T-cell (primary cell): ENCODE measurements at regions not wholly inside any gene's neighbourhood (a gene's known extent, or its start where the extent isn't known, plus 50 kb on each side); places are given as distances from the start of the nearest gene placed in this dataset.

Experiments used
- ATAC-seq, 4 experiments: fragments of 200-7000 bp in 3 of 4; fragments of 150-1000 bp in 1 of 4; cut with Tn5 transposase; replicated peaks in 1 of 4; 1 replicate in 3 of 4; 2 replicates in 1 of 4; pipeline ENCODE4 v1.10.0; 2021; ENCODE audit warnings: moderate library complexity in 3 of 4, mild to moderate bottlenecking in 2 of 4, moderate number of reproducible peaks in 1 of 4
- CTCF ChIA-PET, 2 donors: fragments of 300-600 bp; sonication (Branson Sonifier 250); formaldehyde crosslinking; loops; one replicate each; lab custom pipeline; 2022; ENCODE audit warnings: antibody characterized with exemption in 2 of 2; lab: Charles Lee
- POLR2A ChIA-PET, 2 donors: fragments of 300-600 bp; sonication (Branson Sonifier 250); formaldehyde crosslinking; loops; one replicate each; lab custom pipeline; 2022; ENCODE audit warnings: antibody characterized with exemption in 2 of 2; lab: Charles Lee
- DNase-seq, 35 experiments: peaks; one replicate each; pipeline versions ENCODE4 v3.0.0 to v3.0.0-alpha.2; 2013 to 2023
- H3K27ac ChIP-seq: one replicate; pipeline ENCODE4 v1.5.1; 2013; ENCODE audit warnings: low read length
- H3K27me3 ChIP-seq, 2 experiments: replicated peaks in 1 of 2; 1 replicate in 1 of 2; 2 replicates in 1 of 2; pipeline versions ENCODE4 v1.6.1 to v1.7.0; 2013; ENCODE audit warnings: low read length in 1 of 2, mixed read lengths in 1 of 2; ENCODE audit not compliant: control insufficient read depth in 2 of 2, insufficient read depth in 2 of 2; ENCODE audit errors: extremely low read depth in 1 of 2
- H3K36me3 ChIP-seq, 2 donors: 1 replicate in 1 of 2; 2 replicates in 1 of 2; pipeline versions ENCODE4 v1.6.1 to v1.7.0; 2013; ENCODE audit warnings: low read length in 1 of 2; ENCODE audit not compliant: control insufficient read depth in 2 of 2, insufficient read depth in 1 of 2; ENCODE audit errors: extremely low read depth in 1 of 2
- H3K4me1 ChIP-seq, 2 experiments: 1 replicate in 1 of 2; 2 replicates in 1 of 2; pipeline versions ENCODE4 v1.6.1 to v1.7.0; 2013; ENCODE audit warnings: low read length in 2 of 2, mixed read lengths in 1 of 2; ENCODE audit not compliant: insufficient read depth in 2 of 2, control insufficient read depth in 1 of 2; ENCODE audit errors: extremely low read depth in 1 of 2
- H3K4me3 ChIP-seq, 2 donors: 1 replicate in 1 of 2; 2 replicates in 1 of 2; pipeline versions ENCODE4 v1.5.1 to v1.7.0; 2013; ENCODE audit warnings: mild to moderate bottlenecking in 2 of 2, low read length in 1 of 2, moderate library complexity in 1 of 2; ENCODE audit not compliant: control insufficient read depth in 1 of 2; ENCODE audit errors: extremely low read depth in 1 of 2
- H3K9me3 ChIP-seq: 2 replicates; pipeline ENCODE4 v1.7.0; 2013
- H3K27ac Mint-ChIP-seq, 2 donors: one replicate each; pipeline ENCODE4 v1.8.0; 2020 to 2021; ENCODE audit warnings: mild to moderate bottlenecking in 2 of 2, mixed read lengths in 2 of 2
- H3K27me3 Mint-ChIP-seq, 2 donors: one replicate each; pipeline ENCODE4 v1.8.0; 2021 to 2022; ENCODE audit warnings: mixed read lengths in 2 of 2
- H3K36me3 Mint-ChIP-seq: one replicate; pipeline ENCODE4 v1.8.0; 2021; ENCODE audit warnings: mixed read lengths
- H3K4me1 Mint-ChIP-seq, 3 donors: one replicate each; pipeline ENCODE4 v1.8.0; 2020 to 2022; ENCODE audit warnings: mixed read lengths in 3 of 3, mild to moderate bottlenecking in 1 of 3
- H3K4me3 Mint-ChIP-seq, 3 donors: one replicate each; pipeline ENCODE4 v1.8.0; 2020 to 2022; ENCODE audit warnings: mild to moderate bottlenecking in 3 of 3, mixed read lengths in 3 of 3, moderate library complexity in 3 of 3
- H3K9me3 Mint-ChIP-seq, 3 donors: one replicate each; pipeline ENCODE4 v1.8.0; 2020 to 2022; ENCODE audit warnings: mixed read lengths in 3 of 3
- WGBS: methylation state at CpG from one replicate; pipeline ENCODE4 v1.1.5; 2013; ENCODE audit warnings: missing lambda C conversion rate; ENCODE audit not compliant: insufficient coverage; 5-methylcytosine and 5-hydroxymethylcytosine counted together

DNA sequence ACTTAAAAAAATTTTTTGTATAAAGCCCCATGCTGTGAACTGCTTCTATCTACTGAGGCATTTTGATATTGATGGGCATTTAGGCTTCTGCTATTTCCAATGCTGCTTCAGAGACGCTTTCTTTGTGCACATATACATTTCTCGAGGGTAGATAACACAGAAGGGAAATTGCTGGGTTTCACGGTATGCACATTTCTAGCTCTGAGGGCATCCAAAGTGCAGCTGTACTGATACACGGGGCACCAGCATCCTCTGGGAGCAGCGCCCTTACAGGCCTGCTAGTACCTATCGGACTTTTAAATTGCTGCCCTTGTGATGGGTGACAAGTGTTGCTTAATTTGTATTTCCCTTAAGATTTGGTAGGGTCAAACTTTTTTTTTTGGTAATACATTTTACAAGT, 88.6 kb downstream of the KCTD15 start:
- no peak for DNase-seq
- Mint-ChIP-seq H3K27ac (no peak overlapping the region), H3K4me3 (no peak overlapping the region), H3K4me1 (peaks cover 4 to 11% (median 7%) of the 10 kb centered on the region in 3 donors), H3K36me3 (no peaks in the 10 kb centered on the region), H3K9me3 (no peaks in the 10 kb centered on the region), H3K27me3 (peaks cover 4 to 14% of the 10 kb centered on the region in 2 donors)
- H3K9me3 ChIP-seq, result no peaks in the 10 kb centered on the region
- 65% methylated on average over 4 of the region's 6 CpGs for WGBS
- CTCF ChIA-PET, result no interaction called here
- no peaks in the 10 kb centered on the region for H3K4me1 ChIP-seq
- no peak for ATAC-seq
- no peak overlapping the region for H3K4me3 ChIP-seq
- H3K27me3 ChIP-seq, result peaks cover 0 to 21% of the 10 kb centered on the region in 2 experiments
- POLR2A ChIA-PET, result no interaction called here
- no peak overlapping the region for H3K27ac ChIP-seq
- no peaks in the 10 kb centered on the region for H3K36me3 ChIP-seq

GRCh38 chr19:33887891-33888290, 91.2 kb downstream of the KCTD15 start:
- WGBS, result 86% methylated on average over 11 of the region's 11 CpGs
- Histone ChIP-seq H3K4me1 (no peaks in the 10 kb centered on the region), H3K27ac (no peak overlapping the region), H3K9me3 (no peaks in the 10 kb centered on the region), H3K4me3 (no peak overlapping the region), H3K36me3 (no peaks in the 10 kb centered on the region), H3K27me3 (peaks cover 0 to 27% of the 10 kb centered on the region in 2 experiments)
- Mint-ChIP-seq H3K4me3 (no peak overlapping the region), H3K4me1 (peaks cover 4 to 11% (median 7%) of the 10 kb centered on the region in 3 donors), H3K9me3 (no peaks in the 10 kb centered on the region), H3K27ac (no peak overlapping the region), H3K27me3 (peaks cover 2 to 14% of the 10 kb centered on the region in 2 donors), H3K36me3 (no peaks in the 10 kb centered on the region)
- ChIA-PET CTCF (no interaction called here), POLR2A (no interaction called here)
- ATAC-seq (no peak), DNase-seq (no peak)

- no peak overlapping the region for H3K27ac ChIP-seq
- H3K27me3 Mint-ChIP-seq, result peaks cover 2 to 14% of the 10 kb centered on the region in 2 donors
- CTCF ChIA-PET, result no interaction called here
- no peaks in the 10 kb centered on the region for H3K4me1 ChIP-seq
- H3K27ac Mint-ChIP-seq, result no peak overlapping the region
- no peaks in the 10 kb centered on the region for H3K9me3 ChIP-seq
- no CpG with 5 or more reads among the region's 3 CpGs for WGBS
- POLR2A ChIA-PET, result no interaction called here
- H3K36me3 ChIP-seq, result no peaks in the 10 kb centered on the region
- H3K36me3 Mint-ChIP-seq, result no peaks in the 10 kb centered on the region
- H3K27me3 ChIP-seq, result peaks cover 0 to 26% of the 10 kb centered on the region in 2 experiments
- peaks cover 4 to 9% (median 7%) of the 10 kb centered on the region in 3 donors for H3K4me1 Mint-ChIP-seq
- H3K4me3 ChIP-seq, result no peak overlapping the region
- DNase-seq, result no peak
- ATAC-seq, result no peak
- no peaks in the 10 kb centered on the region for H3K9me3 Mint-ChIP-seq
- no peak overlapping the region for H3K4me3 Mint-ChIP-seq
Observed at GRCh38 chr19:33888665-33889064, 92.0 kb downstream of the KCTD15 start.

DNA sequence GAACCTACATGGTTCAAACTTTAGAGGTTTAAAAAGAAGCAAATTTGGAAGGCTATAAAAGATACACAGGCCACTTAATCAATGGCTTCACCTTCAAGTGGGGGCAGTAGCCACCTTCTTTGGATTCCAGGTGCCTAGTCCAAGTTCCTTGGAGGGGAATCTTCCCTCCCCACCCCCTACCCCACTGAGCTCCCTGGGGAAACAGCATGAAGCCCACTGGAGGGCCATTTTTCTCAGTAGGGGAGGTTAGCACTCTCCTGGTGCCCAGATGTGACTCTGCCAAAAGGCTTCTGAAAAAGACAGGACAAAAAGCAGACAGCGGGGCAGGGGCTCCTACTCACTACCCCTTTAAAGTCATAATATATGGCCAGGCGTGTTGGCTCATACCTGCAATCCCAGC, 93.9 kb downstream of the KCTD15 start:
- Mint-ChIP-seq H3K4me1 (no peaks in the 10 kb centered on the region), H3K27ac (no peak overlapping the region), H3K36me3 (no peaks in the 10 kb centered on the region), H3K4me3 (no peak overlapping the region), H3K27me3 (peaks cover 10 to 19% of the 10 kb centered on the region in 2 donors), H3K9me3 (no peaks in the 10 kb centered on the region)
- H3K4me1 ChIP-seq, result no peaks in the 10 kb centered on the region
- ATAC-seq (no peak), DNase-seq (no peak)
- H3K9me3 ChIP-seq, result no peaks in the 10 kb centered on the region
- peaks cover 0 to 27% of the 10 kb centered on the region in 2 experiments for H3K27me3 ChIP-seq
- H3K4me3 ChIP-seq, result no peak overlapping the region
- WGBS, result no CpG with 5 or more reads among the region's 2 CpGs
- CTCF ChIA-PET, result no interaction called here
- POLR2A ChIA-PET, result no interaction called here
- H3K36me3 ChIP-seq, result no peaks in the 10 kb centered on the region
- H3K27ac ChIP-seq, result no peak overlapping the region

DNA sequence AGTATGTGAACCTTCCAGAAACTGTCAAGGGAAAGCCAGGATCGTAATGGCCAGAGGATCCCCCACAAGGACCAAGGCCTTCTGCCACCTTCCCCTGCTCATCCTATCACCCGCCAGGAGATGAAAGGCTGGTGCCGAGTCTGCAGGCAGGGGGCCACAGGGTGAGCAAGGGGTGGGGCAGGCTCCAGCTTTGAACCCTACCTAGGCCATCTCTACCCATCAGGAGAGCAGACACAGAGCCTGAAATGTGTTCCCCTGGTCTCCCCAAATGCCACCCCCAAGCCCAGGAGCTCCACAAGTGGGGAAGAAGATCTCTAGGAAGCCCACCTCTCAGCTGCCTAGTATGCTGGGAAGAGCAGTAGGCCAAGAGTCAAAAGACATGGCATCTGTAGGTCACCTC, 95.1 kb downstream of the KCTD15 start:
- ChIA-PET CTCF (no interaction called here), POLR2A (no interaction called here)
- Mint-ChIP-seq H3K27ac (no peak overlapping the region), H3K4me1 (no peaks in the 10 kb centered on the region), H3K4me3 (no peak overlapping the region), H3K36me3 (no peaks in the 10 kb centered on the region), H3K9me3 (no peaks in the 10 kb centered on the region), H3K27me3 (peaks cover 13 to 19% of the 10 kb centered on the region in 2 donors)
- no peaks in the 10 kb centered on the region for H3K4me1 ChIP-seq
- no peaks in the 10 kb centered on the region for H3K9me3 ChIP-seq
- H3K36me3 ChIP-seq, result no peaks in the 10 kb centered on the region
- peaks cover 0 to 30% of the 10 kb centered on the region in 2 experiments for H3K27me3 ChIP-seq
- no peak overlapping the region for H3K27ac ChIP-seq
- H3K4me3 ChIP-seq, result no peak overlapping the region
- WGBS, result no CpG with 5 or more reads among the region's 3 CpGs
- DNase-seq, result no peak
- ATAC-seq, result no peak

DNA sequence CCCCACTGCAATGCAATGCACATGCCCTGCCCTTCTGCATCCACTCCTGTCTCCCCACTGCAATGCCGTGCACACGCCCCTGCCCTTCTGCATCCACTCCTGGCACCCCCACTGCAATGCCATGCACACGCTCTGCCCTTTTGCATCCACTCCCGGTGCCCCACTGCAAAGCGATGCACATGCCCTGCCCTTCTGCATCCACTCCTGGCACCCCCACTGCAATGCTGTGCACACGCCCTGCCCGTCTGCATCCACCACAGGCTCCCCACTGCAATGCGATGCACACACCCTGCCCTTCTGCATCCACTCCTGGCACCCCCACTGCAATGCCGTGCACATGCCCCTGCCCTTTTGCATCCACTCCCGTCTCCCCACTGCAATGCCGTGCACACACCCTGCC, 98.1 kb downstream of the KCTD15 start:
- 74% methylated on average over 11 of the region's 11 CpGs for WGBS
- DNase-seq (no peak), ATAC-seq (no peak)
- no peak overlapping the region for H3K27ac ChIP-seq
- Mint-ChIP-seq H3K9me3 (peaks cover 9 to 17% (median 14%) of the 10 kb centered on the region in 3 donors), H3K4me3 (no peak overlapping the region), H3K4me1 (no peaks in the 10 kb centered on the region), H3K27ac (no peak overlapping the region), H3K27me3 (peaks cover 11 to 12% of the 10 kb centered on the region in 2 donors), H3K36me3 (no peaks in the 10 kb centered on the region)
- POLR2A ChIA-PET, result no interaction called here
- no peaks in the 10 kb centered on the region for H3K4me1 ChIP-seq
- H3K36me3 ChIP-seq, result no peaks in the 10 kb centered on the region
- H3K9me3 ChIP-seq, result peaks cover 5% of the 10 kb centered on the region
- CTCF ChIA-PET, result interaction anchor here in 1 of 2 donors (0.7 kb wide), 1 partner anchor 79 kb away, joined by 3 read pairs; no protein-coding TSS in a partner anchor
- no peak overlapping the region for H3K4me3 ChIP-seq
- H3K27me3 ChIP-seq, result peaks cover 0 to 16% of the 10 kb centered on the region in 2 experiments

- H3K36me3 Mint-ChIP-seq, result no peaks in the 10 kb centered on the region
- 45% methylated on average over 1 of the region's 2 CpGs for WGBS
- POLR2A ChIA-PET, result no interaction called here
Observed at GRCh38 chr19:33895366-33895765, 98.7 kb downstream of the KCTD15 start.

More at GRCh38 chr19:33895366-33895765, 98.7 kb downstream of the KCTD15 start:
- peaks cover 5% of the 10 kb centered on the region for H3K9me3 ChIP-seq
- no peaks in the 10 kb centered on the region for H3K4me1 Mint-ChIP-seq
- H3K27me3 ChIP-seq, result peaks cover 0 to 16% of the 10 kb centered on the region in 2 experiments
- H3K4me3 ChIP-seq, result no peak overlapping the region
- peaks cover 9 to 17% (median 14%) of the 10 kb centered on the region in 3 donors for H3K9me3 Mint-ChIP-seq
- no peaks in the 10 kb centered on the region for H3K36me3 ChIP-seq
- no peak overlapping the region for H3K27ac ChIP-seq
- H3K27me3 Mint-ChIP-seq, result peaks cover 15 to 17% of the 10 kb centered on the region in 2 donors
- no peak overlapping the region for H3K4me3 Mint-ChIP-seq
- CTCF ChIA-PET, result interaction anchor here in 1 of 2 donors (0.7 kb wide), 1 partner anchor 80 kb away, joined by 3 read pairs; no protein-coding TSS in a partner anchor
- H3K27ac Mint-ChIP-seq, result no peak overlapping the region
- DNase-seq (no peak), ATAC-seq (no peak)
- H3K4me1 ChIP-seq, result no peaks in the 10 kb centered on the region
